ENCODE measurements at regions not wholly inside any gene's neighbourhood (a gene's known extent, or its start where the extent isn't known, plus 50 kb on each side); places are given as distances from the start of the nearest gene placed in this dataset.
A peak's percentile ranks its signal among the peaks of the same experiment; 100 is the strongest.

DNA sequence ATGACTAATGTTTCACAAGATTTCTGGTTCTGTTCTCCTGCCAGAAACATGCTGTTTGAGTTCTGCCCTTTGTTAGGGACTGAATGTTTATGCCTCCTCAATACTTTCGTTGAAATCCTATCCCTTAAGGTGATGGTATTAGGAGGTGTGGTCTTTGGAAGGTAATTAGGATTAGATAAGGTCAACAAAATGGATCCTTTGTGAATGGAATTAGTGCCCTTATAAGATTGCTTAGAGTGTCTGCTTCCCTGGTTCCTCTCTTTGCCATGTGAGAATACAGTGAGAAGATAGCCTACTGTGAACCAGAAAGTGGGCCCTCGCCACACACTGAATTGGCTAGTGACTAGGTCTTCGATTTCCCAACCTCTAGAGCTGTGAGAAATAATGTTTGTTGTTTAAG, 621.4 kb upstream of the ALCAM start:
- H3K4me3 ChIP-seq (ENCODE audit: low read length in 2 of 2) = no peak overlapping the region
- H3K23ac ChIP-seq (ENCODE audit: low read depth, low read length, poor library complexity) = no peak overlapping the region
- H3K4me1 ChIP-seq (ENCODE audit: control insufficient read depth in 2 of 2, insufficient read depth in 1 of 2, low read depth in 1 of 2, low read length in 2 of 2) = no peaks in the 10 kb centered on the region
- no peaks in the 10 kb centered on the region for H3K9me3 ChIP-seq (replicated peaks in 1 of 2; ENCODE audit: control insufficient read depth in 2 of 2, insufficient read depth in 1 of 2, low read depth in 1 of 2, low read length in 2 of 2)
- H3K27ac ChIP-seq (replicated peaks; ENCODE audit: low read length) = no peak overlapping the region
- no peak overlapping the region for H3K18ac ChIP-seq (ENCODE audit: low read length)
- no peaks in the 10 kb centered on the region for H3K79me1 ChIP-seq (ENCODE audit: low read depth, low read length)
- WGBS, 2 donors (ENCODE audit: extremely low coverage in 2 of 2, insufficient read length in 2 of 2, insufficient replicate concordance in 1 of 2) = no CpG with 5 or more reads among the region's 3 CpGs
- H4K8ac ChIP-seq (ENCODE audit: low read depth, low read length) = no peak overlapping the region
- H2BK120ac ChIP-seq (ENCODE audit: low read depth, low read length) = no peak overlapping the region
- no peak overlapping the region for H2AK5ac ChIP-seq (ENCODE audit: low read depth, low read length)
- no peak for DNase-seq (ENCODE audit: low spot score)
- no peaks in the 10 kb centered on the region for H3K27me3 ChIP-seq (ENCODE audit: control insufficient read depth in 3 of 3, insufficient read depth in 3 of 3, low read depth in 1 of 3, low read length in 3 of 3)
- no peaks in the 10 kb centered on the region for H3K36me3 ChIP-seq (replicated peaks in 1 of 2; ENCODE audit: control insufficient read depth in 2 of 2, insufficient read depth in 2 of 2, low read length in 2 of 2)
- H2BK12ac ChIP-seq (ENCODE audit: low read length) = no peak overlapping the region
- no peak overlapping the region for H3K4ac ChIP-seq (ENCODE audit: low read length)
- no peak overlapping the region for H3K4me2 ChIP-seq (ENCODE audit: insufficient read depth, low read length, poor library complexity, severe bottlenecking)
- H4K91ac ChIP-seq (ENCODE audit: low read depth, low read length, poor library complexity) = no peak overlapping the region
- no peak overlapping the region for H2AFZ ChIP-seq (ENCODE audit: low read length)
- H3K9ac ChIP-seq (ENCODE audit: low read depth, low read length, poor library complexity) = no peak overlapping the region
- H2BK5ac ChIP-seq (ENCODE audit: low read length) = no peak overlapping the region
- no peak overlapping the region for H3K14ac ChIP-seq (ENCODE audit: low read length)
- no peak overlapping the region for H2BK15ac ChIP-seq (ENCODE audit: low read length)

DNA sequence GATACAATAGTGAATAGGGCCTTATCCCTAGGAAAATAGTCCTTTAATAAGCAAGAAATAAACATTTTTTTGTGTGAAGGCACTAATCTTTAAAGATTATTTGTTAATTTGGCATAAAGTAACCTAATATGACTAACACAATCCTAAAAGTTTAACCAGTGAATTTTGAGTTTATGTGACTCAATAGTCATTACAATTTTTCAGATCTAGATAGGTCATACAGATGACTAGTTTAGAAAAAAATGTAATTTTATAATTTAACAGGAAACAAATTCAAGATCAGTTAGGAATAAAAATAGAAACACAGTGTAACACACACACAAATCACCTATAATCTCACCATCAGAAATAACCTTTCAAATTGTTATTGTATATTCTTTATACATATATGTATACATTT, 620.7 kb upstream of the ALCAM start:
- H2BK120ac ChIP-seq (ENCODE audit: low read depth, low read length) = no peak overlapping the region
- peaks cover 0 to 2% of the 10 kb centered on the region in 2 donors for H3K4me1 ChIP-seq (ENCODE audit: control insufficient read depth in 2 of 2, insufficient read depth in 1 of 2, low read depth in 1 of 2, low read length in 2 of 2)
- H3K23ac ChIP-seq (ENCODE audit: low read depth, low read length, poor library complexity) = no peak overlapping the region
- no peak overlapping the region for H2AK5ac ChIP-seq (ENCODE audit: low read depth, low read length)
- H3K27me3 ChIP-seq (ENCODE audit: control insufficient read depth in 3 of 3, insufficient read depth in 3 of 3, low read depth in 1 of 3, low read length in 3 of 3) = no peaks in the 10 kb centered on the region
- no peak overlapping the region for H3K18ac ChIP-seq (ENCODE audit: low read length)
- no peak overlapping the region for H3K27ac ChIP-seq (replicated peaks; ENCODE audit: low read length)
- H2BK12ac ChIP-seq (ENCODE audit: low read length) = no peak overlapping the region
- no peaks in the 10 kb centered on the region for H3K9me3 ChIP-seq (replicated peaks in 1 of 2; ENCODE audit: control insufficient read depth in 2 of 2, insufficient read depth in 1 of 2, low read depth in 1 of 2, low read length in 2 of 2)
- H3K4me2 ChIP-seq (ENCODE audit: insufficient read depth, low read length, poor library complexity, severe bottlenecking) = no peak overlapping the region
- no peak overlapping the region for H2AFZ ChIP-seq (ENCODE audit: low read length)
- H2BK15ac ChIP-seq (ENCODE audit: low read length) = no peak overlapping the region
- H3K36me3 ChIP-seq (replicated peaks in 1 of 2; ENCODE audit: control insufficient read depth in 2 of 2, insufficient read depth in 2 of 2, low read length in 2 of 2) = no peaks in the 10 kb centered on the region
- no peaks in the 10 kb centered on the region for H3K79me1 ChIP-seq (ENCODE audit: low read depth, low read length)
- DNase-seq (ENCODE audit: low spot score) = no peak
- H3K4me3 ChIP-seq (ENCODE audit: low read length in 2 of 2) = no peak overlapping the region
- no peak overlapping the region for H4K91ac ChIP-seq (ENCODE audit: low read depth, low read length, poor library complexity)
- no peak overlapping the region for H3K14ac ChIP-seq (ENCODE audit: low read length)
- H2BK5ac ChIP-seq (ENCODE audit: low read length) = no peak overlapping the region
- no peak overlapping the region for H3K4ac ChIP-seq (ENCODE audit: low read length)
- H3K9ac ChIP-seq (ENCODE audit: low read depth, low read length, poor library complexity) = no peak overlapping the region
- no peak overlapping the region for H4K8ac ChIP-seq (ENCODE audit: low read depth, low read length)

DNA sequence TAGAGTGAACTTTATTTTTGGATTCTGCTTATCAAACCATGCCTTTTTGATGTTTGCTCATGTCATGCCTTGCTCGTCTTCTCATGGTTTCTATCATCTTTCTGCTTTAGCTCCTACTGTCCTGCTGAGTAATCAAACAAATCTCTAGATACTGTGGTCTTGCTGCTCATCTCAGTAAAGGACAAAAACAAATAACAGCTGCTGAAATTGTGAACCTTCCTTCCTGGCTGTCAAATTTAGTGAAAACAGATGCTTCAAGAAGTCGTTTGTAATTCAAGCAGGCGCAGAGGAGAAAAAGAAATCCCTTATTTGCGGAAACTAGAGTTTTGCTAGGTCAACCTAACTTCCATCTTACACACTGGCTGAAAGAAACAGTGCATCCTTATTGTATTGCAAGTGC, 616.1 kb upstream of the ALCAM start:
- H4K8ac ChIP-seq (ENCODE audit: low read depth, low read length) = no peak overlapping the region
- no peak overlapping the region for H2BK12ac ChIP-seq (ENCODE audit: low read length)
- H3K9ac ChIP-seq (ENCODE audit: low read depth, low read length, poor library complexity) = no peak overlapping the region
- no peak for DNase-seq (ENCODE audit: low spot score)
- H2BK120ac ChIP-seq (ENCODE audit: low read depth, low read length) = no peak overlapping the region
- H2BK5ac ChIP-seq (ENCODE audit: low read length) = no peak overlapping the region
- H3K18ac ChIP-seq (ENCODE audit: low read length) = no peak overlapping the region
- no peak overlapping the region for H3K4me2 ChIP-seq (ENCODE audit: insufficient read depth, low read length, poor library complexity, severe bottlenecking)
- no peaks in the 10 kb centered on the region for H3K9me3 ChIP-seq (replicated peaks in 1 of 2; ENCODE audit: control insufficient read depth in 2 of 2, insufficient read depth in 1 of 2, low read depth in 1 of 2, low read length in 2 of 2)
- H3K14ac ChIP-seq (ENCODE audit: low read length) = no peak overlapping the region
- no peak overlapping the region for H3K4me3 ChIP-seq (ENCODE audit: low read length in 2 of 2)
- no peak overlapping the region for H3K27ac ChIP-seq (replicated peaks; ENCODE audit: low read length)
- peak overlapping the region; percentile 68 for H2AFZ ChIP-seq (ENCODE audit: low read length)
- no peak overlapping the region for H3K4ac ChIP-seq (ENCODE audit: low read length)
- H3K79me1 ChIP-seq (ENCODE audit: low read depth, low read length) = no peaks in the 10 kb centered on the region
- WGBS, 2 donors (ENCODE audit: extremely low coverage in 2 of 2, insufficient read length in 2 of 2, insufficient replicate concordance in 1 of 2) = no CpG with 5 or more reads among the region's 4 CpGs
- H3K36me3 ChIP-seq (replicated peaks in 1 of 2; ENCODE audit: control insufficient read depth in 2 of 2, insufficient read depth in 2 of 2, low read length in 2 of 2) = no peaks in the 10 kb centered on the region
- no peak overlapping the region for H4K91ac ChIP-seq (ENCODE audit: low read depth, low read length, poor library complexity)
- H2AK5ac ChIP-seq (ENCODE audit: low read depth, low read length) = no peak overlapping the region
- peaks cover 0 to 2% of the 10 kb centered on the region in 2 donors for H3K4me1 ChIP-seq (ENCODE audit: control insufficient read depth in 2 of 2, insufficient read depth in 1 of 2, low read depth in 1 of 2, low read length in 2 of 2)
- H3K23ac ChIP-seq (ENCODE audit: low read depth, low read length, poor library complexity) = no peak overlapping the region
- no peaks in the 10 kb centered on the region for H3K27me3 ChIP-seq (ENCODE audit: control insufficient read depth in 3 of 3, insufficient read depth in 3 of 3, low read depth in 1 of 3, low read length in 3 of 3)
- no peak overlapping the region for H2BK15ac ChIP-seq (ENCODE audit: low read length)

DNA sequence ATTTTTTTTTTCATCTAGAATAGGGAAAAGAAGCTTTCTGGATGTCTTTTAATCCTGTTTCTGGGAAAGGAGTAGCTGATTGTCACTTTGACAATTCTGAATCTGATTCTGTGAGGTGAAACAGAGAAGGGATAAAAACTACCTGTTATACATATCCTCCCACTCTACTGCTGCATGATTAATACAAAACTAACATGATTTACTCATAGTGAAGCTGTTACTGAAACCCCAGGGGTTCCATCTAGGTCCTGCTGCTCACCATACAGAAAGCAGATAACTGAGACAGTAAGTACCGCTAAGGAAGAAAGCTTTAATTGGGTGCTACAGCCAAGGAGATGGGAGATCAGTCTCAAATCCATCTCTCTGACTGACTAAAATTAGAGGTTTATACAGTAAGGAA, 610.9 kb upstream of the ALCAM start:
- Histone ChIP-seq H3K36me3 (replicated peaks in 1 of 2; ENCODE audit: control insufficient read depth in 2 of 2, insufficient read depth in 2 of 2, low read length in 2 of 2) (no peaks in the 10 kb centered on the region), H3K14ac (ENCODE audit: low read length) (no peak overlapping the region), H2AK5ac (ENCODE audit: low read depth, low read length) (no peak overlapping the region), H3K27ac (replicated peaks; ENCODE audit: low read length) (no peak overlapping the region), H3K4me1 (ENCODE audit: control insufficient read depth in 2 of 2, insufficient read depth in 1 of 2, low read depth in 1 of 2, low read length in 2 of 2) (no peaks in the 10 kb centered on the region), H4K8ac (ENCODE audit: low read depth, low read length) (no peak overlapping the region), H3K4me3 (ENCODE audit: low read length in 2 of 2) (no peak overlapping the region), H2BK15ac (ENCODE audit: low read length) (no peak overlapping the region), H3K4ac (ENCODE audit: low read length) (no peak overlapping the region), H3K4me2 (ENCODE audit: insufficient read depth, low read length, poor library complexity, severe bottlenecking) (no peak overlapping the region), H2AFZ (ENCODE audit: low read length) (no peak overlapping the region), H3K9me3 (replicated peaks in 1 of 2; ENCODE audit: control insufficient read depth in 2 of 2, insufficient read depth in 1 of 2, low read depth in 1 of 2, low read length in 2 of 2) (peaks cover 0 to 3% of the 10 kb centered on the region in 2 donors), H2BK12ac (ENCODE audit: low read length) (no peak overlapping the region), H4K91ac (ENCODE audit: low read depth, low read length, poor library complexity) (no peak overlapping the region), H3K27me3 (ENCODE audit: control insufficient read depth in 3 of 3, insufficient read depth in 3 of 3, low read depth in 1 of 3, low read length in 3 of 3) (no peaks in the 10 kb centered on the region), H3K9ac (ENCODE audit: low read depth, low read length, poor library complexity) (no peak overlapping the region), H2BK5ac (ENCODE audit: low read length) (no peak overlapping the region), H3K18ac (ENCODE audit: low read length) (no peak overlapping the region), H2BK120ac (ENCODE audit: low read depth, low read length) (no peak overlapping the region), H3K23ac (ENCODE audit: low read depth, low read length, poor library complexity) (no peak overlapping the region), H3K79me1 (ENCODE audit: low read depth, low read length) (no peaks in the 10 kb centered on the region)
- no peak for DNase-seq (ENCODE audit: low spot score)
- WGBS, 2 donors (ENCODE audit: extremely low coverage in 2 of 2, insufficient read length in 2 of 2, insufficient replicate concordance in 1 of 2) = no CpG with 5 or more reads among the region's 1 CpG
